PC-3 (cell line): ENCODE measurements at regions not wholly inside any gene's neighbourhood (a gene's known extent, or its start where the extent isn't known, plus 50 kb on each side); places are given as distances from the start of the nearest gene placed in this dataset.

ENCODE experiments used
- ATAC-seq: fragments of 200-7000 bp; cut with Tn5 transposase; 2 replicates; pipeline ENCODE4 v1.9.1; 2020; ENCODE audit warnings: mild to moderate bottlenecking, moderate library complexity
- BruUV-seq: library from RNA; stranded (reverse); fragments of 400-500 nt; replicated peaks from 2 replicates; lab custom pipeline; 2021; lab: Mats Ljungman, UMichigan
- CTCF ChIA-PET: fragments of 300-600 bp; sonication (Branson Sonifier 250); formaldehyde crosslinking; loops from one replicate; lab custom pipeline; 2022; ENCODE audit warnings: antibody characterized with exemption; lab: Charles Lee
- POLR2A ChIA-PET: fragments of 300-600 bp; sonication (Branson Sonifier 250); formaldehyde crosslinking; loops from one replicate; lab custom pipeline; 2022; ENCODE audit warnings: antibody characterized with exemption; ENCODE audit not compliant: unreplicated experiment; lab: Charles Lee
- DNase-seq: peaks from one replicate; pipeline ENCODE4 v3.0.0-alpha.2; 2015
- H2AFZ ChIP-seq: fragments of 300-600 bp; sonication (generic); 2 replicates; pipeline ENCODE4 v1.6.0; 2016; ENCODE audit warnings: antibody characterized with exemption, low read length
- H3F3A ChIP-seq: fragments of 300-600 bp; sonication (generic); one replicate; pipeline ENCODE4 v1.6.0; 2017; ENCODE audit warnings: antibody characterized with exemption, low read length, control low read depth, mild to moderate bottlenecking; ENCODE audit not compliant: unreplicated experiment
- H3K27ac ChIP-seq: fragments of 300-600 bp; sonication (generic); 2 replicates; pipeline ENCODE4 v1.5.1; 2016; ENCODE audit warnings: mild to moderate bottlenecking, low read length
- H3K27me3 ChIP-seq: fragments of 300-600 bp; sonication (generic); 2 replicates; pipeline ENCODE4 v1.6.1; 2016; ENCODE audit warnings: low read length, mixed read lengths
- H3K36me3 ChIP-seq: fragments of 300-600 bp; sonication (generic); 2 replicates; pipeline ENCODE4 v1.6.1; 2016; ENCODE audit warnings: low read depth, mixed run types, low read length, mixed read lengths
- H3K4me1 ChIP-seq: fragments of 300-600 bp; sonication (generic); 2 replicates; pipeline ENCODE4 v1.5.1; 2016; ENCODE audit warnings: low read length; ENCODE audit not compliant: insufficient read depth
- H3K4me2 ChIP-seq: fragments of 300-600 bp; sonication (generic); 2 replicates; pipeline ENCODE4 v1.6.0; 2016; ENCODE audit warnings: low read length
- H3K4me3 ChIP-seq: fragments of 300-600 bp; sonication (generic); 2 replicates; pipeline ENCODE4 v1.5.1; 2016; ENCODE audit warnings: mild to moderate bottlenecking, low read length, mixed read lengths
- H3K79me2 ChIP-seq: fragments of 300-600 bp; sonication (generic); 2 replicates; pipeline ENCODE4 v1.6.1; 2017; ENCODE audit warnings: low read length, mixed read lengths
- H3K9ac ChIP-seq: fragments of 300-600 bp; sonication (generic); 2 replicates; pipeline ENCODE4 v1.6.0; 2016; ENCODE audit warnings: mild to moderate bottlenecking, low read length
- H3K9me2 ChIP-seq: fragments of 300-600 bp; sonication (generic); replicated peaks from 2 replicates; pipeline ENCODE4 v1.6.1; 2016; ENCODE audit warnings: mixed run types, low read length, mixed read lengths
- H3K9me3 ChIP-seq: fragments of 300-600 bp; sonication (generic); 2 replicates; pipeline ENCODE4 v1.6.1; 2016; ENCODE audit warnings: low read length, mixed read lengths
- H4K20me1 ChIP-seq: fragments of 300-600 bp; sonication (generic); 2 replicates; pipeline ENCODE4 v1.6.1; 2016; ENCODE audit warnings: low read length, mixed read lengths
- CTCF ChIP-seq: fragments of 300-600 bp; sonication (generic); conservative IDR thresholded peaks from 2 replicates; pipeline ENCODE4 v1.5.1; 2017; ENCODE audit warnings: antibody characterized with exemption, low read depth, mild to moderate bottlenecking, low read length
- EZH2 ChIP-seq: fragments of 300-600 bp; sonication (generic); IDR thresholded peaks from one replicate; pipeline ENCODE4 v1.6.1; 2017; ENCODE audit warnings: antibody characterized with exemption, mild to moderate bottlenecking, low read length; ENCODE audit not compliant: unreplicated experiment
- EZH2phosphoT487 ChIP-seq: fragments of 300-600 bp; sonication (generic); IDR thresholded peaks from 2 replicates; pipeline ENCODE4 v1.6.1; 2018; ENCODE audit warnings: mild to moderate bottlenecking, antibody characterized with exemption, low read length, borderline replicate concordance
- intact Hi-C: fragments of 100-400 bp; cut with micrococcal nuclease; formaldehyde crosslinking; loops from 2 replicates; pipeline ENCODE4 v1.9.0; 2023

- Histone ChIP-seq H3K4me2 (no peak overlapping the region), H3K36me3 (no peaks in the 10 kb centered on the region), H3K4me3 (no peak overlapping the region), H3K9me3 (no peaks in the 10 kb centered on the region), H3K4me1 (no peaks in the 10 kb centered on the region), H3K9me2 (no peaks in the 10 kb centered on the region), H3K27me3 (no peaks in the 10 kb centered on the region), H3F3A (no peaks in the 10 kb centered on the region), H3K9ac (no peak overlapping the region), H3K27ac (no peak overlapping the region), H2AFZ (no peak overlapping the region), H3K79me2 (no peaks in the 10 kb centered on the region), H4K20me1 (no peaks in the 10 kb centered on the region)
- ChIA-PET CTCF (no interaction called here), POLR2A (no interaction called here)
- TF ChIP-seq EZH2: no peak
- TF ChIP-seq CTCF: no peak
- TF ChIP-seq EZH2phosphoT487: no peak
- ATAC-seq (no peak), DNase-seq (no peak)
- intact Hi-C loops: no loop called here
- BruUV-seq: no TSS peak
Observed at GRCh38 chr4:127084666-127085065, 548.1 kb upstream of the INTU start.

- H3K79me2 ChIP-seq: no peaks in the 10 kb centered on the region
- DNase-seq: no peak
- CTCF ChIA-PET: no interaction called here
- H3F3A ChIP-seq: no peaks in the 10 kb centered on the region
- intact Hi-C loops: no loop called here
- no peak for ATAC-seq
- H3K4me2 ChIP-seq: no peak overlapping the region
- no peaks in the 10 kb centered on the region for H3K27me3 ChIP-seq
- POLR2A ChIA-PET: no interaction called here
- H4K20me1 ChIP-seq: no peaks in the 10 kb centered on the region
- no peak overlapping the region for H2AFZ ChIP-seq
- BruUV-seq: no TSS peak
- H3K9me3 ChIP-seq: no peaks in the 10 kb centered on the region
- no peaks in the 10 kb centered on the region for H3K4me1 ChIP-seq
- H3K27ac ChIP-seq: no peak overlapping the region
- no peak overlapping the region for H3K4me3 ChIP-seq
- no peaks in the 10 kb centered on the region for H3K36me3 ChIP-seq
- H3K9me2 ChIP-seq: no peaks in the 10 kb centered on the region
- H3K9ac ChIP-seq: no peak overlapping the region
- no peak for TF ChIP-seq EZH2phosphoT487
- TF ChIP-seq CTCF: no peak
- TF ChIP-seq EZH2: no peak
Observed at GRCh38 chr4:127097061-127097460, 535.7 kb upstream of the INTU start.

- no peaks in the 10 kb centered on the region for H3K79me2 ChIP-seq
- DNase-seq: no peak
- BruUV-seq: no TSS peak
- no peak for TF ChIP-seq CTCF
- H3K9me3 ChIP-seq: no peaks in the 10 kb centered on the region
- no peaks in the 10 kb centered on the region for H3K36me3 ChIP-seq
- ChIA-PET CTCF (no interaction called here), POLR2A (no interaction called here)
- no peaks in the 10 kb centered on the region for H3K4me1 ChIP-seq
- no peak overlapping the region for H3K4me3 ChIP-seq
- no peaks in the 10 kb centered on the region for H3F3A ChIP-seq
- intact Hi-C loops: no loop called here
- no peak for ATAC-seq
- H3K27ac ChIP-seq: no peak overlapping the region
- no peaks in the 10 kb centered on the region for H3K9me2 ChIP-seq
- no peaks in the 10 kb centered on the region for H4K20me1 ChIP-seq
- no peak overlapping the region for H3K9ac ChIP-seq
- H3K27me3 ChIP-seq: no peaks in the 10 kb centered on the region
- no peak overlapping the region for H3K4me2 ChIP-seq
- no peak overlapping the region for H2AFZ ChIP-seq
Observed at GRCh38 chr4:127102361-127102760, 530.4 kb upstream of the INTU start.
